Chondrocyte (in vitro differentiated cells): ENCODE measurements at regions not wholly inside any gene's neighbourhood (a gene's known extent, or its start where the extent isn't known, plus 50 kb on each side); places are given as distances from the start of the nearest gene placed in this dataset.

Source experiments
- DNase-seq: peaks from one replicate; pipeline ENCODE4 v3.0.0; 2021; ENCODE audit warnings: mixed read lengths, low spot score
- H3K27ac Mint-ChIP-seq: one replicate; pipeline ENCODE4 v1.8.0; 2021; ENCODE audit warnings: mild to moderate bottlenecking, moderate library complexity, mixed read lengths; ENCODE audit not compliant: unreplicated experiment
- H3K27me3 Mint-ChIP-seq: 2 replicates; pipeline ENCODE4 v1.8.0; 2021; ENCODE audit warnings: low read depth, mixed read lengths
- H3K36me3 Mint-ChIP-seq: 2 replicates; pipeline ENCODE4 v1.8.0; 2021; ENCODE audit warnings: low read depth, mixed read lengths
- H3K4me1 Mint-ChIP-seq: 2 replicates; pipeline ENCODE4 v1.8.0; 2021; ENCODE audit warnings: low read depth, mild to moderate bottlenecking, mixed read lengths
- H3K4me3 Mint-ChIP-seq: one replicate; pipeline ENCODE4 v1.8.0; 2021; ENCODE audit warnings: mild to moderate bottlenecking, moderate library complexity, mixed read lengths; ENCODE audit not compliant: unreplicated experiment
- H3K9me3 Mint-ChIP-seq: 2 replicates; pipeline ENCODE4 v1.8.0; 2021; ENCODE audit warnings: low read depth, mixed read lengths
- CTCF ChIP-seq: fragments of 200-600 bp; sonication (generic); IDR thresholded peaks from 2 replicates; pipeline ENCODE4 v1.5.0; 2021; ENCODE audit warnings: antibody characterized with exemption, mild to moderate bottlenecking, moderate library complexity

- Mint-ChIP-seq H3K27me3 (no peaks in the 10 kb centered on the region), H3K36me3 (no peaks in the 10 kb centered on the region), H3K9me3 (no peaks in the 10 kb centered on the region), H3K27ac (no peak overlapping the region), H3K4me1 (no peaks in the 10 kb centered on the region), H3K4me3 (no peak overlapping the region)
- DNase-seq = no peak
- TF ChIP-seq CTCF = no peak
Measured at GRCh38 chr15:97196048-97197014, 764.2 kb upstream of the ARRDC4 start.

- no peak for DNase-seq
Measured at GRCh38 chr15:97199393-97200051, 761.0 kb upstream of the ARRDC4 start.

GRCh38 chr15:97200161-97200560 lies 760.3 kb upstream of the ARRDC4 start:
- no peaks in the 10 kb centered on the region for H3K36me3 Mint-ChIP-seq
- no peaks in the 10 kb centered on the region for H3K4me1 Mint-ChIP-seq
- H3K9me3 Mint-ChIP-seq = peaks cover 7% of the 10 kb centered on the region
- H3K27me3 Mint-ChIP-seq = no peaks in the 10 kb centered on the region
- H3K27ac Mint-ChIP-seq = no peak overlapping the region
- no peak for TF ChIP-seq CTCF
- H3K4me3 Mint-ChIP-seq = no peak overlapping the region
- DNase-seq = no peak

More at GRCh38 chr15:97199393-97200051, 761.0 kb upstream of the ARRDC4 start:
- H3K9me3 Mint-ChIP-seq = peaks cover 4% of the 10 kb centered on the region
- no peak overlapping the region for H3K4me3 Mint-ChIP-seq
- TF ChIP-seq CTCF = no peak
- no peaks in the 10 kb centered on the region for H3K36me3 Mint-ChIP-seq
- no peaks in the 10 kb centered on the region for H3K4me1 Mint-ChIP-seq
- H3K27ac Mint-ChIP-seq = no peak overlapping the region
- no peaks in the 10 kb centered on the region for H3K27me3 Mint-ChIP-seq

DNA sequence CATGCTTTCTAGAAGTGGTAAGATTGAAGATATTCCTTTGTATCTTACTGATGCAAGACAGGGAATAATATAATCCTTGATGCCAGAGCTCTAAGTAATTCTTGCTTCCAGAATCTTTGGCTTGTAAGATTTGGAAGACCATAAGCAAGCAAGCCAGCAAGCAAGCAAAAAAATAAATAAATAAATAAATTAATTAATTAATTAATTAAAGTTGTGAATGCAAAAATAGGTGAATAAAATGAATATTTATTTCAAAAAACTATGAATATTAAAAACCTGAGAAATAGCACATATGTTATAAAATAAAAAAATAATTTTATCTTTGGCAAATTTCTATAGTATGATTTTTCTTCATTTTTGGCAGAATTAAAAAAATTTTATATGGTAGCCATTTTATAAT lies 750.2 kb upstream of the ARRDC4 start:
- no peak for TF ChIP-seq CTCF
- Mint-ChIP-seq H3K4me3 (no peak overlapping the region), H3K27ac (no peak overlapping the region), H3K4me1 (no peaks in the 10 kb centered on the region), H3K9me3 (peaks cover under 1% of the 10 kb centered on the region), H3K36me3 (no peaks in the 10 kb centered on the region), H3K27me3 (no peaks in the 10 kb centered on the region)
- no peak for DNase-seq

GRCh38 chr15:97215629-97216028 lies 744.9 kb upstream of the ARRDC4 start:
- Mint-ChIP-seq H3K27ac (no peak overlapping the region), H3K27me3 (no peaks in the 10 kb centered on the region), H3K9me3 (no peaks in the 10 kb centered on the region), H3K4me3 (no peak overlapping the region), H3K36me3 (no peaks in the 10 kb centered on the region), H3K4me1 (no peaks in the 10 kb centered on the region)
- TF ChIP-seq CTCF = no peak
- DNase-seq = no peak
